Right renal pelvis (tissue), 4 donors: ENCODE measurements at regions not wholly inside any gene's neighbourhood (a gene's known extent, or its start where the extent isn't known, plus 50 kb on each side); places are given as distances from the start of the nearest gene placed in this dataset.

Experiments used
- DNase-seq, 4 donors: peaks; one replicate each; pipeline ENCODE4 v3.0.0-alpha.2; 2013; ENCODE audit warnings: low read depth in 4 of 4, low spot score in 3 of 4, missing footprints in 1 of 4

DNA sequence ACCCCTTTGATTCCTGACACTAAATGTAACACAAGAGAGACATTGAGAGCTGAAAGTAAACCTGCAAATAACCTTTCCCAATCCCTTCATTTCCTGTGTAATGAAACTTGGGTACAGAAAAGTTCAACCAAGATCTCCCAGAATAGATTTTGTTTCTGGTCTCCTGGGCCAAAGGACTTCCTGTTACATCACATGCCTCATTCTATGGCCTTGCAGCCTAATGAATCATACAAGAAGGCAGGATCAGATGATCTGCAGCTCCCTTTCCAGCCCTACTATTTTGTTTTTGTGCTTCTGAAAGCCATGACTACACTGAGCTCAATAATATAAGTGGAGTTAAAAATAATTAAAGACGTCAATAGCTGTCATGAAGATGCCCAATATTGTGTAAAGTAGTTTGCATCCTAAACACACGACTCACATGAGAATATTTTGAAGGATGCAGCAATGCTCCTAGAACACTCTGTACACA lies 73.4 kb upstream of the NOX3 start:
- DNase-seq: no peak

DNA sequence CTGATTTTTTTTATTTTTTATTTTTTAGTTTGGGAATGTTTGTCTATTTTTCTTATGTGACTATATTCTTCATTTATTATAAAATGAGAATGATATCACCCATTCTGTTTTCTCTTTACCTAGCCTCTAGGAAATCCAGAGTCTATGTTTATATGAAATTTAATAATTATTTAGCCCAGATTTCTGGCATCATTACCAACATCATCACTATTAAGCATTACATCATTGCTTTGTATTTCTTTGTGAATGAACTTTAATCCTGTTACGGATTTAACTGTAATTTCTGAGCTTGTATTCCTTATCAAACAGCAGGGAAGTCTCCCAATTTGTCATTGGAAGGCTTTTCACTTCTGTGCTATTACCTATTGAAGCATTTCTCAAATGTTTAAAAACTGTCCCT lies 72.7 kb upstream of the NOX3 start:
- DNase-seq: no peak

DNA sequence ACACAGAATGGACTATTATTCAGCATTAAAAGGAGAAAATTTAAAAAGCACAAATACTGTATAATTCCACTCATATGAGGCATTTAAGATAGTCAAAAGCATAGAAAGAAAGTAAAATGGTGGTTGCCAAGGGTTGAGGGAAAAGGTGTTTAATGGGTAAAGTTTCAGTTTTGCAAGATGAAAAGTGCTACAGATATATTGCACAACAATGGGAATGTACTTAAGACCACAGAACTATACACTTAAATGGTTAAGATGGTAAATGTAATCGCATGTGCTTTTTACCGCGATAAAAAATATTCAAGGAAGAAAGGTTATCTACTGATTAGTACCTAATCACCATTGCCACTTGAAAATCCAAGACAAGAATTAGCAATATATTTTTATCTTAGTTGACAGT lies 71.8 kb upstream of the NOX3 start:
- no peak for DNase-seq

DNA sequence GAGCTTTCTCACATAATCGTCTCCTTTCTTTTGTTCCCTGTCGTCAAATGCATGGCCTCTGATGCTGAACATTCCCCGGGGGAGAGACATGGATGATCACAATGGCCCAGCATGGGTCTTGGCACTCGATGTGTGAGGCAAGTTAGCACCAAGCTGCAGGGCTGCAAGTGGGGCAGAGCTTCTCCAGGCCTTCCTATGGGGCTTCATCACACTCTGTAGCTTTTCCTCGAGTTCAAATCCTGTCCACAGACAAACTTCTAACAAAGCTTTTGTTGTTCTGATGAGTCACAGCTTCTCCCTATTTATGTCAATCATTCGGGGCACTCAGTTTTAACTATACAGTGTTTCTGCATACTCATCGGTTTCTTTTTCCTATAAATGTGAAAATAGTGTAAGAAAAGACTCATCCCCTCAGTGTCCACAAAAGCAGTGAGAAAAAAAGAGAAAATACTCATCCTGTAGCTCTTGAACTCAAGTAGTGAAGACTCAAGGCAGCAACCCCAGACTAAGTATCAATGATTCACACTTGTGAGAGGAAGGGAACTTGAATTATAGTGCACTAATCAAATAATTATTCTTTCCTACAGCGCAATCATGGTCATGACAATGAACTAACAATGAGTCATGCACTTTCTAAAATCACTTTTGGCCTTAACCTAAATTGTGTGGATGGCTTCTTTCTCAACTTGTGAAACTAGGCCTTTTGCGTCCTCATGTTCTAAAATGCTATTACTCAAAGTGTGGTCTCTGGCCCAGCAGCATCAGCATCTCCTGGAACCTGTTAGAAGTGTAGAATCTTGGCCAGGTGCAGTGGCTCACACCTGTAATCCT lies 68.4 kb upstream of the NOX3 start:
- no peak for DNase-seq

DNA sequence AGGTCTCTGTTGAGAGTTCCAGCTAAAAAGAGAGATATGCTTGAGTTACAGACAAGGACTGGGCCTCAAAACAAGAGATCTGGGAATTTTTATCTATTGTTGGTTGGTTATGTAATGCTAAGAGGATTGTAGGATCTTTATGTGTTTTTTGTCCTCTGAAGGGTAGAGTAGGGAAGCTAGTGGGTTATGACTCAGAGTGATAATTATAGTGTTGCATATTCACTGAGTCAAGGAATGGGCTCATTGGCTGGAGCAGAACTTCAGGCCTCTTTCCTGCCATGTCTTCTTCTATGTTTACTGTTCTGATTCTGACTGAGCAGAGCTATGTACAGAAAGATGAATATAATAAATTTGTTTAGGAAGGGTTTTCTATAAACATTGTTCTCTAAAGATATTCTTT lies 66.1 kb upstream of the NOX3 start:
- no peak for DNase-seq

DNA sequence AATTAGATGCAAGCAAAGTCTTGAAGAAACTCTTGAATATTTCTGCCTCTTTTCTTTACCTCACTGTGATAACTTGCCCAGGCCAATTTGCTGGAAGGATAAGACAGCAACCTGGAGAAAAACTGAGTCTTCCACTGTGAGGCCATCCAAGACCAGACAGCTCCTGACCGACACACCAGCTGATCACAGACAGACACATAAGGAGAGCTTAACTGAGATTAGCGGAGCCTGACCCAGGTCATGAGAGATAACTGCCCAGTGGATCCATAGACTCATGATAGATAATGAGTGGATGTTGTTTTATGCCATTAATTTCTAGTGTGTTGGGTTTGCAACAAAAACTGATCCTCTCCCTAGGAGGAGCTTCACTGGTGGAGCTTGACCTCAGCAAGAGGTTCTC lies 64.4 kb upstream of the NOX3 start:
- DNase-seq: no peak

DNA sequence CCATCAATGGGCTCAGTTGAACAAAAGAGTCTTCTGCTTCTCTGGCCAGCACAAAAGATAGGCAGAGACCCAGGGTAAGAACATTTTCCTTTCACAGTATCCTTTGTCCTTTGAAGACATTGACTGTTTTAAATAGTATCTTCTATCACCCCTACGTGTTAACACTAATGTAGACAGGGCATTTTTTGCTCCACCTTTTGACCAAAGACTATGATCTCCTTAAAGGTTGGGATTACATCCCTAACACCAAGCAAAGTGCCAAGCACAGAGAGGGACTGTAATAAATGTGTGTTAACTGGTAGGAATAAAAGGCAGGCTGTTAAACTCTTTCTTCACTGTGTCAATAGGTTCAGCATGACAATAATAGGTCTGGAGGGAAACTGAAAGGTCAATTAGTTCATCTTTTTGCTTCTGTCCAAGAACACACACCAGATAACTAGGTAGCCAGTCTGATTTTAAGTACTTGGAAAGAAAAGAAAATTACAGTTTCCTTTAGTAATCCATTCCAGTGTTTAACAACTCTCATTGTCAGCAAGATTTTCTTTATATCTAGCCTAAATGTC lies 63.6 kb upstream of the NOX3 start:
- no peak for DNase-seq

DNA sequence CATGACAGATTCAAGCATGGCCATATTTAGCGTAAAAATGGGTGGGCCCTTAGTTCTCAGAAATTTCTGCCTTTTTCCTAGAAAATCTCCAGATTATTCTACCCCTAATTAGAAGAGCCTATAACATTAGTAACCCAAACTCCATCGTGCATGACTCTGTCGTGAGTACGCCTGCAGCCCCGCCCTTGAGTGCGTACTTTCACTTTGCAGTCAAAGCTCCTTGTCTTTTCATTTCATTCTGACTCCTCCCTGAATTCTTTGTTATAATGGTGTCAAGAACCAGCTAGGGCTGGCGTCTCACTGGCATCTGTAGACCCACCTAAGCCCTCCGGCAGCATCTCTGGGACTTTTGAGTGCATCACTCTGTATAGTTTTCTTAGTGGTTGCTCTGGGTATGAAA lies 61.7 kb upstream of the NOX3 start:
- DNase-seq: no peak

DNA sequence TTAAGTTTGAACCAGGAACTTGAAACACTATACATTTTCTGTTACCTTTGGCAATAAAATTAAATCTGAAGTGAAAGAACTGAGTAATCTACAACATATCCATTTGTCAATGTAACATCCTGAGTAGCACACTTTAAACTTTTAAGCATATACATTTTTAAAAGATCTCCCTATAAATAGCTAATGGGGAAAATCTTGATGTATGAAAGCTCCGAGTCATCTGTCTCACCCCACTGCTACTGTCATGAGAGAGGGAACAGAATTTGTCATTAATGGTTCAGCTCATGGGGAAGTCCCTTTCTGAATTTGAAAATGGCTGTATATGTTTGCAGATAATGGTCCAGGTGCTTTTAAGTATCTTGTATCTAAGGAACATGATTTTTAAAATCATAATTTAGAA lies 55.2 kb upstream of the NOX3 start:
- DNase-seq: no peak

DNA sequence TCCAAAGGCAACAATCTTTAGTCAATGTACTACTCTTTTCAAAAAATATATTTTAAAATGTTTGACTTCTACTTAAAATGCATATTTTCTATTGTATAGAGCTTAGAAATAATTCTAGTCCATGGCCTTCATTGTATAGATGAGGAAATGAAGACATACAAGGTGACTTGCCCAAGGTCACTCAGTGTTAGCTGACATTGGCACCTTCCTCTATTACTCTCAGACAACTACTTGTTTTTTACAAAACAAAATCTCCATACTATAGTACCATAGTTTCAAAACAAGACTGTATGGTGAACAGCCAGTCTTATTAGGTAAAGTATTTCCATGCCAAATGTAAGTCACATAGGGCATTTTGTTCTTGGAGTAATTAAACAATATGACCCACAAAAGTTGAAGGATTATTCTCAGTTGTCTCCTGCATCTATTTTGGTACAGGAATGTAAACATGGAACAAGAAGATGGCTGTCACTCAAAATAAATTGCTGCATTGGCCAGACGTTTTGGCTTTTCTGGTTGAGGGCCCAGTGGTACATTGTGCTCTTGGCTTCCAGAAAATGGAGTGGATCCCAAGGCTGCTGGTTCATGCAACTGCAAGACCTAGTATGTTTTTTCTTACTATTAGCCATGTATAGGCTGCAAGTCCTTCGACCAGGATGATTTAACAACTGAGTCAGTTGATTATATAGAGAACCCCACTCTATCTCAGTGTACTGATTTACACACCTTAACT lies 54.3 kb upstream of the NOX3 start:
- DNase-seq: no peak

DNA sequence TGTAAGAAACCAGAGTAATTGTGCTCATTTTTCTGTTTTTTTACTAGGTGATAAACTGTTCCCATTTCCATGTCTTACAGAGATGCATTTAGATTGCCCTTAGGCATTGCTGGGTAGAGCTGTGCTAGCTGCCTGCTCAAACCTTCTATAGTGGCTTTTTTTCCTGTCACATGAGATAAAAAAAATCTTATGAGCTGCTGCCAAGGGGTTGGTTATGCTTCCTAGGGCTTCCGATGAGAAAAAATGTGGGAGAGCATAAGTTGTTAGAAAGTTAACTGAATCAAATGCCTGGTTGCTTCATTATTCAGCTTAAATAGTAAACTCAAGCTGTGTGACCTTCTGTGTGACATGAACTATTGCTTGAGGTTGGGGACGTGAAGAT lies 50.0 kb upstream of the NOX3 start:
- DNase-seq: no peak
